Activated T-helper 1 cell treated with anti-CD3 and anti-CD28 coated beads, Interleukin-2, amount 50 U/mL, for 16 hours (primary cell): ENCODE measurements at regions not wholly inside any gene's neighbourhood (a gene's known extent, or its start where the extent isn't known, plus 50 kb on each side); places are given as distances from the start of the nearest gene placed in this dataset.
"Not testable (repeated sequence)": the region's sequence is repeated elsewhere in the genome, so short reads cannot be mapped to it uniquely, and the experiment has no call there.

Source experiments
- DNase-seq, 2 donors: peaks; one replicate each; pipeline ENCODE4 v3.0.0-alpha.2; 2020; ENCODE audit warnings: low read depth in 1 of 2, low spot score in 1 of 2

DNA sequence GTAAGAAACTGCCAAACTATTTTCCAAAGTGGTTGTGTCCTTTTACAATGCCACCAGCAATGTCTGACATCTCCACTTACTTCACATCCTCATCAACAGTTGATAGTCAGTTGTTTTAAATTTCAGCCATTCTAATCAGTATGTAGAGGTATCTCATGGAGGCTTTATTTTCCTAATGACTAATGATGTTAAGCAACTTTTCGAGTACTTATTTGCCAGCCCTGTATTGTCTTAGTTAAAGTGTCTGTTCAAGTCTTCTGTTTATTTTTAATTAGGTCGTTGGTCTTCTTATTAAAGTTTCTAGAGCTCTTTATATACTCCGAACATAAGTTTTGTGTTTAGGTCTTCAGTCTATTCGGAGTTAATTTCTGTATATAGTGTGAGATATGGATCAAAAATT, 54.9 kb upstream of the NBPF12 start:
- DNase-seq: not testable (repeated sequence)

DNA sequence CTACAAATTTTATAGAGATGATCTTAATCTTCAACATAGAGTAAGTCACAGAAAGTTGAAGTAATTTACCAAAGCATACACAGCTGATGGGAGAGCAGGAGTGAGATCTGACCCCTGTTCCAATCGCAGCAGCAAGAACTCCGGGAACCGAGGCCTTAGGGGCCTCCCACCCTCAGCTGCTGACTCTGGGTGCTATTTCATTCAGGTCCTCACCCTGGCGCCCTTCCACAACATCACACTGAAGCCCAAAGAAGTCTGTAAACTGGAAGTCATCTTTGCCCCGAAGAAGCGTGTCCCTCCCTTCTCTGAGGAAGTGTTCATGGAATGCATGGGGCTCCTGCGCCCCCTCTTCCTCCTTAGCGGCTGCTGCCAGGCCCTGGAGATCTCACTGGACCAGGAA, 57.0 kb upstream of the NBPF12 start:
- DNase-seq: not testable (repeated sequence)

DNA sequence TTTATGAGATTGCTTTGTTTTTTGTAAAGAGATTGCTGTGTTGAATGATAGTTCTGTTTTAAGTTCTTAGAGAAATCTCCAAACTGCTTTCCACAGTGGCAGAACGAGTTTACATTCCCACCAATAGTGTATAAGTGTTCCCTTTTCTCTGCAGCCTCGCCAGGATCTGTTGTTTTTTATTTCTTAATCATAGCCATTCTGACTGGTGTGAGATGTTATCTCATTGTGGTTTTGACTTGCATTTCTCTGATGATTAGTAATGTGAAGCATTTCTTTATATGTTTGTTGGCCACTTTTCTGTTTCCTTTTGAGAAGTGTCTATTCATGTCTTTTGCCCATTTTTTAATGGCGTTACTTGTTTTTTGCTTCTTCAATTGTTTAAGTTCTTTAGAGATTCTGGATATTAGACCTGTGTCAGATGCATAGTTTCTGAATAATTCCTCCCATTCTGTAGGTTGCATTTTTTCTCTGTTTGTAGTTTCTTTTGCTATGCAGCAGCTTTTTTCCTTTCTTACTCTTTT, 74.3 kb upstream of the NBPF12 start:
- DNase-seq: not testable (repeated sequence)

DNA sequence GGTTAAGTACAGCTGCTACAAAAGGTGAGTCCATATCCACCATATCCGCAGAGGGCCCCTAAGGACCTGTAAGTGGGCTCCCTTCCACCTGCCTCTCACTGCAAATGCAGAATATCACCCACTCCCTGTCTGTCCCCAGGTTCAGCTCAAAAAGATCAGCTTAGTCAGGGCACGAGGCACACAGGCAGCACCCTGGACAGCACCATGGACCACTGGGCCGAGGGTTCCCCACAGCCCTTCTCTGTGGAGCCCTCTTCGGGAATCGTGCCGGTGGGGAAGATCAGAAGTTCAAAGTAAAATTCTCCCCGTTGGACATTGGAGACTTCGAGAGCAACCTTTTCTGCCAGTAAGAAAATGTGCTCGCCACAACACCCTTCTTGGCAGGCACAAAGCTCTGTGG, 85.0 kb upstream of the NBPF12 start:
- not testable (repeated sequence) for DNase-seq

DNA sequence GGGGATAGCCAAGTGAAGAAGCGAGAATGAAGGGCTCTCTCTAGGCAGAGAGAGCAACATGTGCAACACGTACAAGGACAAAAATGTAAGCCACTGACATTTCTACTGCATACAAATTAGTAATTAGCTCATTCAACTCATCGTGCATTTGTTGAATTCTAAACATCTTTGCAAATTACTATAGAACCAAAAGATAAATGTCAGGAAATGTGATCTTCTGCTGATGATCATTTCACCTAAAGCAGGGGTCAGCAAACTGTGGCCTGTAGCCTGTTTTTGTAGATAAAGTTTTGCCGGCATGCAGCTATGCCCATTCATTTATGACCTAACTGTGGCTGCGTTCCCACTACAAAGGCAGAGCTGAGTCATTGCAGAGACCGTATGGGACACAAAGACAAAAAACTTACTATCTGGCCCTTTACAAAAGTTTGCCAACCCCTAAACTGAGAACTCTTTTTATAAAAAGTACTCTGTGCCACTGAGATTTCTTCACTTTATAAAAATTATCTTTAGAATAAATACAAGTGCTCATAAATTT, 87.7 kb upstream of the NBPF12 start:
- DNase-seq: not testable (repeated sequence)

DNA sequence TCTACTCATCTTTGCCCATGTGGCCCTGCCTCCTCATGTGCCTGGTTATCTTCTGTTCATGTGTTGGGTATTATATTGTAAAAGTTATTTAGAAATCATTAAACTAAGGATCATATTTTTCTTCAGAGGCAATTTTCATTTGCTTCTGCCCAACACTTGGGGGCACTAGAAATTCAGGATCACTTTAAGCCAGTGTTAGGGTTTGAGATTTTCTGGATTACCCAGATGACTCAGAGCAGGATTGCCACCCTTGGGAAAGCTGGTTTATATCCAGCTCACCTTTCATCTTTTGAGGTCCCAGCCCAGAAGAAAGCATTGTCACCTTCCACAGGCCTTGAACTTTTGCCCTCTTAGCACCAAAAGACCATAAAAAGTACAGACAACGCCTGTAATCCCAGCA, 99.4 kb upstream of the NBPF12 start:
- not testable (repeated sequence) for DNase-seq

DNA sequence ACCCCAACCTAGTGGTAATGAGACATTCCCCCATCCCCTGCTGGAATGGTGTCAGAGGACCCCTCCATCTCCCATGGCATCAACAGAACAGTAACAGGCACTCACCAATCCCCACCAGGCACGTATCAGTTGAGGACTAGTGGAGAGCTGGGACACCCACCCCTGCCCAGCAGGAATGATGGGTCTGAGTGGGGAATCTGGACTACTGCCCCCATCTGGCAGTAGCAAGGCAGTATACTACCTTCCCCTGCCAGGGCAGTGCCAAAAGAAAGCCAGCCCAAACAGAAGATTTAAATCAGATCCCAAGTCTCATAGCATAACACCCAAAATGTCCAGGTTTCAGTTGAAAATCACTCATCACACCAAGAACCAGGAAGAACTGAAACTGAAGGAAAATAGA, 111.2 kb upstream of the NBPF12 start:
- not testable (repeated sequence) for DNase-seq

DNA sequence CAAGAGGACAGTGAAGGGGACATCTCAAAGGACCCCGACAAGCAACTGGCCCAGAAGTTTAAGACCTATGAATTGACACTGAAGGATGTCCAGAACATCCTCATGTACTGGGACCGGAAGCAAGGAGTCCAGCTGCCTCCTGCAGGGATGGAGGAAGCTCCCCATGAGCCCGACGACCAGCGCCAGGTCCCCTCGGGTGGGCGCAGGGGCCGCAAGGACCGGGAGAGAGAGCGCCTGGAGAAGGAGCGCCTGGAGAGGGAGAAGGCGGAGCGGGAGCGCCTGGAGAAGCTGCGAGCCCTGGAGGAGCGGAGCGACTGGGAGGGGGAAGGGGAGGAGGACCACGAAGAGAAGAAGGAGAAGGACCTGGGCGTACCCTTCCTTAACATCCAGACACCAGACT, 143.9 kb upstream of the NBPF12 start:
- not testable (repeated sequence) for DNase-seq

DNA sequence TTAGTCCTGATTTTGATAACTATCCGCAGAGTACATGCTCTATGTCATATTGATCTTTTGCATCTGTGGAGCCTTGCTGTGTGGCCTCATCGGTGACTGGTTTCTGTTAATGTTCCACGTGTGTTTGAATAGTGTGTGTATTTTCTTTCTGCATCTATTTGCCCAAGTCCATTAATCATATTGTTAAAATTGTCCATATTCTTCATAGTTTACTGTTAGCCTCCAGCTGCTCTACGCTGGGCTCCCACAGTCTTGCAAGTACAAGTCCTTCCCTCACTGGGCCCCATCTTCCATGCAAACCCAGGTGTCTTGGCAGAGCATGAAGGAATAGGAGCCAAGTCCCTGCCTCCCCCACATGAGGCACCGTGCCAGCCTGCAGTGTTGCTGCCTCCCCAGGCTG, 145.4 kb upstream of the NBPF12 start:
- DNase-seq: not testable (repeated sequence)

DNA sequence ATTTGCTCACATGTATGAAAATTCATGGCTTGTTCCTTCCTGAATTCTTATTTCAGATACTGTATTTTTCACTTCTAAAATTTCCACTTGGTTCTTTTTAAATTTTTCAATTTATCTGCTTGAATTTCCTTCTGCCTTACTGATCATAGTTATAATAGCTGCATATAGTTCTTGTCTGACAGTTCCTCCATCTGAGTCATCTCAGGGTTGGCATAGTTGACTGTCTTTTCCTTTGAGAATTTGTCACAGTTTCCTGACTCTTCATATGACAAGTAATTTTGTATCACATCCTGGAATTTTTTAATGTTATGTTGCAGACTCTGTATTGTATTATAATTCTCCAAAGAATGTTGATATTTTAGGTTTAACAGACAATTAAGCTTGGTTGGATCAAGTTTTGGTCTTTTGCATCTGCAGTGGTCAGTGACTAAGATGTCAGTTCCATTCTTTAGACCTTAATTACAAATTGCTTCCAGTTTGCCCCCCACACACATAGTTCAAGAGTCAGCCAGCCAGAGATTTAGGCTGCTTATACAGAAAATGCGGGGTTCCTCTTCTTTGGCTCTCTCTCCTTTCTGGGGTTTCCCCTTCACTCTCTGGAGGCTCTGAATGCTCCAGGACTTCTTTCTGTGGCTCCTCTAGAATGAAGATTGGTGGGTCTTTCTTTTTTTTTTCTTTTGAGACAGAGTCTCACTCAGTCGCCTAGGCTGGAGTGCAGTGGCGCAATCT, 153.7 kb upstream of the NBPF12 start:
- DNase-seq: not testable (repeated sequence)

DNA sequence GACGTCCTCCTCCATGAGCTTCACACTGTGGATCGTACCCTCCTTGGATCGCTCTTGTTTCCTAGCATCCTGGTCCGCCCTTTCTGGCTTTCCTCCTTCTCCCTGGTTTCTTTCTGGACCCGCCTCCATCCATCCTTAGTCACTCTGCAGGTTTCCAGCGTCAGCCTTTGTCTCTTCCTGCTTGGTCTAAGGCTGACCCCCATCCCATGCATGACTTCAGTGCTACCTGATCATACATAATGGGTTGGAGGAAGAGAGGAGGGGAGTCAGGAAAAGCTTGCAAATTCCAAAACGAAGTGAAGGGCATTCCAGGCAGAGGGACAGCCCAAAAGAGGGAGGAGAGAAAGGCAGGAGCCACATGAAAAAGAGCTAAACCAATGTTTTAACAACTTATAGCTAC, 156.9 kb upstream of the NBPF12 start:
- DNase-seq: not testable (repeated sequence)

DNA sequence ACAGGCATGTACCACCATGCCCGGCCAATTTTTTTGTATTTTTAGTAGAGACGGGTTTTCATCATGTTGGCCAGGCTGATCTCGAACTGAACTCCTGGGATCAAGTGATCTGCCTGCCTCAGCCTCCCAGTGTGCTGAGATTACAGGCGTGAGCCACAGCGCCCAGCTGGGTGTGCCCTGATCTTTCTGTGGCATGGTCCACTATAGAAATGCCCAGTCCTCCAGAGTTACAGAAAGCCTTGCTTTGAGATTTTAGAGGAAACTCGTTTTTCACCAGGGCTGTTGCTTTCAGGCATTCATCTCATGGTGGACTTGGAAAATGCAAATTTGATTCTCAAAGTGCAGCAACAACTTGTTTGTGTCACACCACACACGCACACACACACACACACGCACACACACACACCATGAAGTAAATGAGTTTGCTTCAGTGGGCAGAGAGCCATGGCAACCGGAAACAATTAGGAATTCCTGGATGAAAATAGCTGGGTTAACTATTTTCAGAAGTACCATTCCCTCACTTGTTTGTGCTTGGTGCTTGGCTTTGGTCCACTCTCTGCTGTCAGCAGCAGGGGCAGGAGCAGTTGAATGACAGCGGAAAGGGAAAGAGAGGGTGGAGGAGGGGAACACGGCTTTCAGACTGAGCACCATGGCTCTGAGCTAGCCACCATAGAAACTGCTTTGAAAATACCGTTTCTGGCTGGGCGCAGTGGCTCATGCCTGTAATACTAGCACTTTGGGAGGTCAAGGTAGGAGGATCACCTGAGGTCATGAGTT, 160.1 kb upstream of the NBPF12 start:
- not testable (repeated sequence) for DNase-seq

DNA sequence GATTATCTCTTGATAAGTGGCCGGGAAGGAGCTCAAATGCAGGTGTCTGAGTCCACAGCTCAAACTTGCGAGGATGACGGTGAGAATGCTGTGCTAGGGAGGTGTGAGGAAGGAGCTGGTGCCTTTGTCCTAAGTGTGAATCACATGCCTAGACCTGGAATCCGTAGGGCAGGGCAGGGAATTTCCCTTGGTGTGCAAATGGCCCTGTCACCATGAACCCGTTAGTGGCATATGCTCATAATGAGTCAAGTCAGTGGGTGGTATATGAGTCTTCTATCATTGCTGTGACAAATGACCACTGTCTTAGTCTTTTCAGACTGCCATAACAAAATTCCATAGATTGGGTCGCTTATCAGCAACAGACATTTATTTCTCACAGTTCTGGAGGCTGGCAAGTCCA, 163.1 kb upstream of the NBPF12 start:
- not testable (repeated sequence) for DNase-seq

DNA sequence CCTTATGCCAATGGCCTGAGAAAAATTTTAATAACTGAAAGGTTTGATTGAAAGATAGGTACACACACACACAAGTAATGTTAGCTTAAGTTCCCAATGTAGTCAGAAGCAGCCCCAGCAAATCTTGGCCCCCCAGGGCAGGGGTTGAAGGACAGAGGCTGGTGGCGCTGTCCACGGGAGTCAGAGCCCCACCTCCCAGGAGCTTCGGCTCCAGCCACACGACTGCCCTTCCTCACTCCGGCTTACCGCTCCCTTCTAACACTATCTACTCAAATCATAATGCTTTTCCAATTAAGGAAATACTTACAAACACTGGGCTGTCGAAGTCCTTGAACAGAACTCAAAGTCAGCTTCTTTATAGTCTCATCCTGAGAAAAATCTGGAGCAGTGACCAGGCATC, 163.9 kb upstream of the NBPF12 start:
- DNase-seq: not testable (repeated sequence)

DNA sequence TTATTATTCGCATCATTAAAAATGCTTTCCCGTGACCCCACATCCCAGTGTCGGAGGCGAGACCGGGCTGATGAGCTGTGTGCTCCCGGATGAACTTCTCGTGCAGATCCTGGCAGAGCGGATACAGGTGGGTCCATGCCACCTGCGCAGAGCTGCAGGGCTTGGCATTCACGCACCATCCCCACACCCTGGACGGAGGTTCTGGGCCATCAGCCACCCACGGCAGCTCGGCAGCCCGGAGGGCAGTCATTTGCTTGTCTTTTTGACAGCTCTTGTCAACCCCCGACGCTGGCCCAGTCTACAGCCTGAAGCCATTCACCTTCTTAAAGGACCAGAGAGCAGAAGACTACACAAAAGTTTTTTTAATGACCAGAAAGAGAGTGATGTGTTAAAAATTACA, 166.7 kb upstream of the NBPF12 start:
- not testable (repeated sequence) for DNase-seq

DNA sequence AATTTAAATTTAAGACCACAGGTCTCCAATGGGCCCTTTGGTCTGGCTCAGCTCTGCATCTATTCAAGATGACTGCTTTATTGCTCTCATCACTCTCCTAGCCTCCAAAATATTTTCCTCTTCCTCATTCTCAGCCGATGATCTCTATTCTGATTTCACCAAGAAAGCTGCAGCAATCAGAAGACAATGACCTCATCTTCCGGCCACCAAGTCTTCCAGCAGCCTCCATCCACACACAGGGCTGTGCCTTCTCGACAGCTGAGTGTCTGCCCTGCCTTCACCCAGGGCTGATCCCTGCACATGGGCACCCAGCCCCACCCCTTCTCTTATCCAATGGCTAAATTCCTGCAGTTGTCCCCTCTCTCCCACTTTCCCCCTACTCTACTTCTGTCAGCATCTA, 167.1 kb upstream of the NBPF12 start:
- DNase-seq: not testable (repeated sequence)

DNA sequence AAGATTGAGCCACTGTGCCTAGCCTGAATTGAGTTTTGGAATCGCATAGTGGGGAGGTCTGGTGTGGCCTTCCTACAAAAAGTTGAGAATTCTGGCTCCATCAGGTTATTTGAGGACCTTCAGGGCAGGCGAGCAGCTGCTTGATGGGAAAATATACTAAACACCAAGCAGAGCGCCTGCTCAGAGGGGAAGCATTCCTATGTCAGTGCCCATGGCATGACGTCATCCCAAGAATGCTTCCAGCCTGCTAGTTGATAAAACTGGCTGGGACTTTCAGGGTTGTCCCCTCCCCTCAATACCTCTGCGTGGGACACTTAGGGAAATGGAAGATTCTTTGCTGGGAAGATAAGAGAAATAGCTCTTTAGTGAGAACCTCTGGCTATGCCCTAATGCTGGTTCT, 174.9 kb upstream of the NBPF12 start:
- not testable (repeated sequence) for DNase-seq

DNA sequence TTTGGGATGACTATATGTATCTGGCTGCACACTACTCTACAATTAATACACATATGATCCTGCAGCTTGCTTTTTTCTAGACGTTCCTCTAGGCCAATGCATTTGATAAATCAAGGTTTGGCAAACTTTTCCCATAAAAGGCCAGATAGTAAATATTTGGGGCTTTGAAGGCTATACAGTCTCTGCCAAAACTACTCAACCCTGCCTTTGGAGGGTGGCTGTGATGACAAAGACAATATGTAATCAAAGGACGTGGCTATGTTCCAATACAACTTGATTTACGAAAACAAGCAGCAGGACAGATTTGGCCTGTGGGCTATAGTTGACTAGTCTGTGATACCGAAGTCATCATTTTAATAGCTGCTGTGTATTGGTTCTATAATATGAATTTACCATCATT, 181.3 kb upstream of the NBPF12 start:
- DNase-seq: not testable (repeated sequence)

DNA sequence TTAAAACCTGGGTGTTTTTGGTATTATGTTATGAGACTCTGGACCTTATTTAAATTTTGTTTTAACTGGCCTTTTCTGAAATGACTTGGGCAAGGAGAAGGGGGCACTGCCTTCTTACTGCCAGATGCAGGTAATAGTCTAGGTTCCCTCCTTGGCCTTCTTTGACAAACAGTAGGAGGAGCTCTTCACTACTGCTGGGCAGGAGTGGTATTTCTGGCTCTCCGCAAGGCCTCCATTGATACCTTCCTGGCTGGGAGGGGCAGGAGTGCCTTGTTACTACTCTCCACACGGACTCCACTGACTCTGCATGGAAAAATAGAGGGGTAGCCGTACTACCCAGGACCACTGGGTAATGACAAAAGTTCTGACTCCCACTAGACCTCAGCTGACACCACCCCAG, 189.4 kb upstream of the NBPF12 start:
- not testable (repeated sequence) for DNase-seq

DNA sequence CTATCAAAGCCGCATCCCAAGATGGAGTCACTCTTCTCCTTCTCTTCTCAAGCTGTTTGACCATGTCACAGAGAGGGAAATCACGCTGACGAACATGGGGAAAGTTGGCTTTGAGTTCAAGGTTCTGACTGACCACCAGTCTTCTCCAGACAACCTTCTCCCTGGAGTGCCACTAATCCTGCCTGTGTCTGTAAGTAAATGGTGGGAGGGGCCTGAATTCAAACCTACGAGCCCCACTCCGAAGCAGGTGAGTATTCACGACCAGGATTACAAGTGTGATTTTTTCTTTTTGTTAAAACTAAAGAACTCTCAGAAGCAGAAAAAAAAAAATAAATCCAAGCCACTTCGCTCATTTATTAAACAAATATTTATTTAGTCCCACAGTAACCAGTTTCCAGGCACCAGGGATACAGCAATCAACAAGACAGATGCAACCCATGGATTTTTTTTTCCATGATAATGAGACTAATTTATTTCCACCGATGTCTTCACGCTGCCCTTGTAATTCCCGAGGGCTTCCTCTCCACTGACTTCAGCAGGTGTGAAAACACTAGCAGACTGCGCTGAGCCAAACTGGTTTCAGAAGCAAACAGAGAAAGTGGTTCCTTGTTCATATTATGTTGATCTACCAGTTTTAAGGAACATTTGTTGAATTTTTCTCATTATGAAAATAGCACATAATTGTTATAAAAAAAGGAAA, 206.0 kb upstream of the NBPF12 start:
- DNase-seq: not testable (repeated sequence)

DNA sequence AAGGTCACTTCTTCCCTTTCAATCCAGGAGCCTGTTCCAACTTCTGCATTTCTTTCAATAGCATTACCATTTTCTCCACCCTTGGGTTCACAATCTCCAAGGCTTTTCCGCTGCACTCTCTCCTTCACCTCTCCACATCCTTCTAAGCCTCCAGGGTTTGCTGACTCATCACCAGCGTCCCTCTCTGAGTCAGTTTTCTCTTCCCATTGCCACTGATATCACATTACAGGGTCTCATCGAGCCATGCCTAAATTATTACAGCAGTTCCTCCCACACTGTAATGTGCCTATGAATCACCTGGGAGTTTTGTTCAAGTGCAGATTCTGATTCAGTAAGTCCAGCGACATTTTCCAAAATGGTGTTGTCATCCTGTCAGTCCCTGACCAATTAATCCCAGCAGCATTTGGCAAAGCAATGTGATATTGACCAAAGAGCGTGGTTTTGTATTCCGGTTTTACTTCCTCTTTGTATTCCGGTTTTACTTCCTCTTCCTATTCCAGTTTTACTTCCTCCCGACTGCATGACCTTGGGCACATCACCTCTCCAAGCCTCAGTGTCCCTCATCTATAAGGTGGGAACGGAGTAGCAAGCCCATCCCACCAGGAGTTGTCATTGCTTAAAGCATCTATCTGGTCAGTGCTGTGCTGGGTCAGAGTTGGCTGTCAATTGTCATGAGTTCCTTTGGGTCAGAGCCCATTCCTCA, 208.3 kb upstream of the NBPF12 start:
- not testable (repeated sequence) for DNase-seq
